Fibroblast of lung (primary cell): ENCODE measurements at regions not wholly inside any gene's neighbourhood (a gene's known extent, or its start where the extent isn't known, plus 50 kb on each side); places are given as distances from the start of the nearest gene placed in this dataset.

Experiments used
- DNase-seq, 2 donors: peaks; one replicate each; pipeline versions ENCODE4 v3.0.0 to v3.0.0-alpha.2; 2010; ENCODE audit warnings: low read depth in 2 of 2
- H2AFZ ChIP-seq: 2 replicates; pipeline ENCODE4 v1.5.1; 2012; ENCODE audit warnings: low read length, control low read depth, inconsistent platforms
- H3K27ac ChIP-seq: 2 replicates; pipeline ENCODE4 v1.5.1; 2011; ENCODE audit warnings: low read length, control low read depth; ENCODE audit not compliant: insufficient read depth
- H3K27me3 ChIP-seq: 2 replicates; pipeline ENCODE4 v1.5.1; 2011; ENCODE audit warnings: mild to moderate bottlenecking, low read length; ENCODE audit not compliant: control insufficient read depth, insufficient read depth
- H3K36me3 ChIP-seq: 2 replicates; pipeline ENCODE4 v1.5.1; 2011; ENCODE audit warnings: low read length; ENCODE audit not compliant: control insufficient read depth, insufficient read depth
- H3K4me1 ChIP-seq: 2 replicates; pipeline ENCODE4 v1.5.1; 2011; ENCODE audit warnings: low read length; ENCODE audit not compliant: control insufficient read depth, insufficient read depth; ENCODE audit errors: extremely low read depth
- H3K4me2 ChIP-seq: 2 replicates; pipeline ENCODE4 v1.5.1; 2011; ENCODE audit warnings: low read length, control low read depth; ENCODE audit not compliant: insufficient read depth; ENCODE audit errors: extremely low read depth
- H3K4me3 ChIP-seq, 4 experiments: fragments of 200-600 bp in 1 of 4; sonication (generic) in 1 of 4; replicated peaks in 1 of 4; 2 replicates each; pipeline ENCODE4 v1.5.1; 2011 to 2016; ENCODE audit warnings: low read length in 4 of 4, low read depth in 3 of 4, mild to moderate bottlenecking in 3 of 4, control low read depth in 2 of 4, inconsistent platforms in 1 of 4, mixed read lengths in 1 of 4; ENCODE audit not compliant: insufficient read depth in 1 of 4; ENCODE audit errors: control extremely low read depth in 1 of 4
- H3K79me2 ChIP-seq: 2 replicates; pipeline ENCODE4 v1.5.1; 2012; ENCODE audit warnings: mild to moderate bottlenecking, low read length, inconsistent platforms; ENCODE audit not compliant: control insufficient read depth, insufficient read depth
- H3K9ac ChIP-seq: 2 replicates; pipeline ENCODE4 v1.5.1; 2011; ENCODE audit warnings: mild to moderate bottlenecking, low read length, control low read depth; ENCODE audit not compliant: insufficient read depth
- H3K9me3 ChIP-seq: 2 replicates; pipeline ENCODE4 v1.5.1; 2012; ENCODE audit warnings: low read depth, low read length; ENCODE audit not compliant: control insufficient read depth, insufficient read depth
- H4K20me1 ChIP-seq: 2 replicates; pipeline ENCODE4 v1.5.1; 2011; ENCODE audit warnings: low read length; ENCODE audit not compliant: control insufficient read depth, insufficient read depth; ENCODE audit errors: extremely low read depth
- CTCF ChIP-seq, 2 donors: IDR thresholded peaks in 1 of 2; conservative IDR thresholded peaks in 1 of 2; 1 replicate in 1 of 2; 2 replicates in 1 of 2; pipeline ENCODE4 v1.5.1; 2011 to 2012; ENCODE audit warnings: low read length in 2 of 2, control low read depth in 1 of 2, inconsistent platforms in 1 of 2, low read depth in 1 of 2, mild to moderate bottlenecking in 1 of 2
- EZH2 ChIP-seq: IDR thresholded peaks from 2 replicates; pipeline ENCODE4 v1.5.1; 2012; ENCODE audit warnings: low read length, control low read depth, mild to moderate bottlenecking; ENCODE audit errors: missing control alignments

- Histone ChIP-seq H3K27me3 (no peaks in the 10 kb centered on the region), H2AFZ (no peak overlapping the region), H4K20me1 (no peaks in the 10 kb centered on the region), H3K27ac (no peak overlapping the region), H3K4me3 (no peak overlapping the region), H3K4me1 (no peaks in the 10 kb centered on the region), H3K79me2 (no peaks in the 10 kb centered on the region), H3K9ac (no peak overlapping the region), H3K36me3 (no peaks in the 10 kb centered on the region), H3K4me2 (no peak overlapping the region), H3K9me3 (no peaks in the 10 kb centered on the region)
- DNase-seq = no peak
- TF ChIP-seq CTCF (conservative IDR thresholded peaks at IDR 0.05 in 1 of 2, IDR thresholded peaks at IDR 0.05 in 1 of 2; ENCODE audit: low read depth in 1 of 2, low read length in 2 of 2) = no peak
- no peak for TF ChIP-seq EZH2
Measured at GRCh38 chr12:131471271-131471905, 239.5 kb upstream of the SFSWAP start.

- no peak overlapping the region for H3K4me2 ChIP-seq
- H3K27me3 ChIP-seq = no peaks in the 10 kb centered on the region
- no peak for DNase-seq
- H3K36me3 ChIP-seq = no peaks in the 10 kb centered on the region
- H3K79me2 ChIP-seq = no peaks in the 10 kb centered on the region
- no peaks in the 10 kb centered on the region for H3K4me1 ChIP-seq
- H3K9me3 ChIP-seq = no peaks in the 10 kb centered on the region
- no peak overlapping the region for H3K4me3 ChIP-seq
- no peak overlapping the region for H3K9ac ChIP-seq
- H2AFZ ChIP-seq = no peak overlapping the region
- H4K20me1 ChIP-seq = no peaks in the 10 kb centered on the region
- TF ChIP-seq CTCF (conservative IDR thresholded peaks at IDR 0.05 in 1 of 2, IDR thresholded peaks at IDR 0.05 in 1 of 2; ENCODE audit: low read depth in 1 of 2, low read length in 2 of 2) (no peak), EZH2 (no peak)
- no peak overlapping the region for H3K27ac ChIP-seq
Measured at GRCh38 chr12:131471946-131472732, 238.8 kb upstream of the SFSWAP start.

GRCh38 chr12:131473261-131473660, 237.6 kb upstream of the SFSWAP start:
- no peak overlapping the region for H2AFZ ChIP-seq
- H3K27ac ChIP-seq = no peak overlapping the region
- no peaks in the 10 kb centered on the region for H3K27me3 ChIP-seq
- TF ChIP-seq EZH2 = no peak
- TF ChIP-seq CTCF (conservative IDR thresholded peaks at IDR 0.05 in 1 of 2, IDR thresholded peaks at IDR 0.05 in 1 of 2; ENCODE audit: low read depth in 1 of 2, low read length in 2 of 2) = no peak
- no peak overlapping the region for H3K9ac ChIP-seq
- H3K4me1 ChIP-seq = no peaks in the 10 kb centered on the region
- no peaks in the 10 kb centered on the region for H3K79me2 ChIP-seq
- H4K20me1 ChIP-seq = no peaks in the 10 kb centered on the region
- H3K4me2 ChIP-seq = no peak overlapping the region
- DNase-seq = no peak
- H3K36me3 ChIP-seq = no peaks in the 10 kb centered on the region
- H3K9me3 ChIP-seq = no peaks in the 10 kb centered on the region
- no peak overlapping the region for H3K4me3 ChIP-seq
